OCI-LY7 (cell line): ENCODE measurements at regions not wholly inside any gene's neighbourhood (a gene's known extent, or its start where the extent isn't known, plus 50 kb on each side); places are given as distances from the start of the nearest gene placed in this dataset.

Experiments
- BruUV-seq: library from RNA; stranded (reverse); fragments of 400-500 nt; replicated peaks from 2 replicates; lab custom pipeline; 2021; lab: Mats Ljungman, UMichigan
- CTCF ChIA-PET: fragments of 300-600 bp; sonication (Branson Sonifier 250); formaldehyde crosslinking; loops from one replicate; lab custom pipeline; 2022; ENCODE audit warnings: antibody characterized with exemption; ENCODE audit not compliant: unreplicated experiment; lab: Charles Lee
- POLR2A ChIA-PET: fragments of 300-600 bp; sonication (Branson Sonifier 250); formaldehyde crosslinking; loops from one replicate; lab custom pipeline; 2022; ENCODE audit warnings: antibody characterized with exemption; lab: Charles Lee
- DNase-seq: peaks from one replicate; pipeline ENCODE4 v3.0.0-alpha.2; 2015; ENCODE audit warnings: low spot score
- H2AFZ ChIP-seq: fragments of 200-600 bp; sonication (generic), shearing (Covaris generic); 2 replicates; pipeline ENCODE4 v1.6.1; 2014; ENCODE audit warnings: mild to moderate bottlenecking, antibody characterized with exemption, low read length, moderate library complexity
- H3K27ac ChIP-seq: fragments of 200-600 bp; sonication (generic); 2 replicates; pipeline ENCODE4 v1.5.1; 2014; ENCODE audit warnings: mixed run types, low read depth, mild to moderate bottlenecking, moderate library complexity, low read length, inconsistent platforms; ENCODE audit not compliant: poor library complexity, severe bottlenecking
- H3K36me3 ChIP-seq: fragments of 200-600 bp; sonication (generic); 2 replicates; pipeline ENCODE4 v1.6.1; 2014; ENCODE audit warnings: mild to moderate bottlenecking, antibody characterized with exemption, low read length, moderate library complexity, mixed read lengths; ENCODE audit not compliant: insufficient read depth
- H3K4me1 ChIP-seq: fragments of 200-600 bp; sonication (generic); 2 replicates; pipeline ENCODE4 v1.5.1; 2014; ENCODE audit warnings: mild to moderate bottlenecking, low read length; ENCODE audit not compliant: insufficient read depth, poor library complexity, severe bottlenecking
- H3K4me2 ChIP-seq: fragments of 200-600 bp; sonication (generic); 2 replicates; pipeline ENCODE4 v1.6.1; 2014; ENCODE audit warnings: mild to moderate bottlenecking, low read length
- H3K4me3 ChIP-seq: fragments of 200-600 bp; sonication (generic); 2 replicates; pipeline ENCODE4 v1.5.1; 2014; ENCODE audit warnings: mild to moderate bottlenecking, low read depth, low read length; ENCODE audit not compliant: poor library complexity, severe bottlenecking
- H3K79me2 ChIP-seq: fragments of 200-600 bp; sonication (generic); 2 replicates; pipeline ENCODE4 v1.6.1; 2016; ENCODE audit warnings: low read depth, mild to moderate bottlenecking, low read length, moderate library complexity, mixed read lengths; ENCODE audit not compliant: insufficient read depth
- H3K9me2 ChIP-seq: fragments of 200-600 bp; sonication (generic); 2 replicates; pipeline ENCODE4 v1.6.1; 2016; ENCODE audit warnings: mild to moderate bottlenecking, low read length, mixed read lengths; ENCODE audit not compliant: insufficient read depth
- H3K9me3 ChIP-seq: fragments of 200-600 bp; sonication (generic); 2 replicates; pipeline ENCODE4 v1.6.1; 2014; ENCODE audit warnings: mild to moderate bottlenecking, mixed run types, low read length, mixed read lengths
- H4K20me1 ChIP-seq: fragments of 200-600 bp; sonication (generic); 2 replicates; pipeline ENCODE4 v1.6.1; 2014; ENCODE audit warnings: mild to moderate bottlenecking, antibody characterized with exemption, low read length, moderate library complexity, mixed read lengths; ENCODE audit not compliant: insufficient read depth
- EZH2phosphoT487 ChIP-seq: fragments of 200-600 bp; sonication (generic); IDR thresholded peaks from 2 replicates; pipeline ENCODE4 v1.6.1; 2018; ENCODE audit warnings: low read depth, borderline replicate concordance, mild to moderate bottlenecking, mixed run types, antibody characterized with exemption, low read length, moderate library complexity, mixed read lengths
- intact Hi-C: fragments of 100-400 bp; cut with micrococcal nuclease; formaldehyde crosslinking; loops from one replicate; pipeline ENCODE4 v1.10.0; 2022; ENCODE audit not compliant: unreplicated experiment
- TF ChIP-seq, protein P1 (sequence below): fragments of 200-600 bp; sonication (generic); conservative IDR thresholded peaks from 2 replicates; pipeline ENCODE4 v1.5.1; 2014; ENCODE audit warnings: mild to moderate bottlenecking, antibody characterized with exemption, low read length, moderate library complexity, mixed read lengths

DNA sequence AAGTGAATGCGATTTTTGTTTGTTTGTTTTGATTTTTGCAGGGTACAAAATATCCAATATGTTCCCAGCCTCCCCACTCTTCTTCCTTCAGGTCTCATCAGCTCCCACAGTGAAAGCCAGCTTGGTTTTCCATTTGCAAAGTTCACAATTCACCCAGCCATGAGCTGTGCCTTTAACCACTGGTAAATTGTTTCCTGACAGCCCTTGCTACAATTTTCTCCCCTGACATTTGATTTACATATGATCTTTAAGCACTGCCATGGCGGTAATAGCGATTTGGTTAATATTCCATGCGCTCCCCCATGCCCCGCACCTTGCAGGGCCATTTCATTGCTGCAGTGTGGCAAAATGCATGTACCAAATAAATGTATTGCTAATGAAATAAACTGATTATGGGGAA, 385.9 kb downstream of the MIAT start:
- no peak overlapping the region for H3K4me2 ChIP-seq
- TF ChIP-seq EZH2phosphoT487: no peak
- TF ChIP-seq, protein P1, sequence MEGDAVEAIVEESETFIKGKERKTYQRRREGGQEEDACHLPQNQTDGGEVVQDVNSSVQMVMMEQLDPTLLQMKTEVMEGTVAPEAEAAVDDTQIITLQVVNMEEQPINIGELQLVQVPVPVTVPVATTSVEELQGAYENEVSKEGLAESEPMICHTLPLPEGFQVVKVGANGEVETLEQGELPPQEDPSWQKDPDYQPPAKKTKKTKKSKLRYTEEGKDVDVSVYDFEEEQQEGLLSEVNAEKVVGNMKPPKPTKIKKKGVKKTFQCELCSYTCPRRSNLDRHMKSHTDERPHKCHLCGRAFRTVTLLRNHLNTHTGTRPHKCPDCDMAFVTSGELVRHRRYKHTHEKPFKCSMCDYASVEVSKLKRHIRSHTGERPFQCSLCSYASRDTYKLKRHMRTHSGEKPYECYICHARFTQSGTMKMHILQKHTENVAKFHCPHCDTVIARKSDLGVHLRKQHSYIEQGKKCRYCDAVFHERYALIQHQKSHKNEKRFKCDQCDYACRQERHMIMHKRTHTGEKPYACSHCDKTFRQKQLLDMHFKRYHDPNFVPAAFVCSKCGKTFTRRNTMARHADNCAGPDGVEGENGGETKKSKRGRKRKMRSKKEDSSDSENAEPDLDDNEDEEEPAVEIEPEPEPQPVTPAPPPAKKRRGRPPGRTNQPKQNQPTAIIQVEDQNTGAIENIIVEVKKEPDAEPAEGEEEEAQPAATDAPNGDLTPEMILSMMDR: no peak
- POLR2A ChIA-PET: no interaction called here
- no peak overlapping the region for H3K27ac ChIP-seq
- no peak overlapping the region for H2AFZ ChIP-seq
- no peaks in the 10 kb centered on the region for H3K9me2 ChIP-seq
- no peaks in the 10 kb centered on the region for H3K36me3 ChIP-seq
- H3K4me1 ChIP-seq: no peaks in the 10 kb centered on the region
- no peak overlapping the region for H3K4me3 ChIP-seq
- DNase-seq: no peak
- H4K20me1 ChIP-seq: no peaks in the 10 kb centered on the region
- BruUV-seq: no TSS peak
- CTCF ChIA-PET: no interaction called here
- H3K9me3 ChIP-seq: no peaks in the 10 kb centered on the region
- intact Hi-C loops: no loop called here
- H3K79me2 ChIP-seq: no peaks in the 10 kb centered on the region

DNA sequence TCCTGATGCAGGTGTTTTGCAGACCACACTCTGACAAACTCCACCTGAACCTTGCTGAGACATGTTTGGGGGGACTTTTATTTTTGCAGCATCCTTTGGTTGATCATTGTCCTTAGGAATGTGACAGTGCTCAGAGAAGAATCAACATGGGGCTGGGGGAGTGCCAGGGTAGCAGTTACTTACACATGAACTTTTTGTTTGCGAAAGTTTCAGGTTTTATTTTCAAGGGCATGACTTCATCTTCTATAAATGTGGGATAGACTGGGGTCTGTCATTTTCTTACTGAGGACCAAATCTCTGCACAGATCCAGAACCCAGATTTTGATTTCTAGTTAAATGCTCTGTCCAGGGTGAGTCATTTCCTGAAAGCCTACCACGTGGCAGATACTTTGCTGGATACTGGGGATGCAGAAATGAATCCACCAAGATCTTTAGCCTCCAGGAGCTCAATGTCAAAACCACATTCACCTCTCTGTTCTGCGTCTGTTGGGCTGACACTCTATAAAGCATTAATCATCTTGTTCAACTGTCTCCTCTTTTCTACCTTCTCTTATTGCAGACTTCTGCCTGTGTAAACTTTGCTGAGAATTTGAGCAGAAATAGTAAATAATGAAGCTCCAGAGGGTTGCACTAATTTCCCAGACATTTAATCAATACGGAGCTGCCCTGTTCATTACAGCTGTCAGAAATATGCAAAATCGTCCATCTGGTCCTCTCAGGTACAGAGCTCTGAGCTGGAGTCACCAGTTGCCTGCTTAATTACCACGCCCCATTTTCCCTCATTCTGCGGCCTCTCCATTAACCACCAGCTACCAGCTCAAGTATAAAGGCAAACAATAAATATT, 387.9 kb downstream of the MIAT start:
- Histone ChIP-seq H3K79me2 (no peaks in the 10 kb centered on the region), H2AFZ (no peak overlapping the region), H4K20me1 (no peaks in the 10 kb centered on the region), H3K4me2 (no peak overlapping the region), H3K4me3 (no peak overlapping the region), H3K4me1 (no peaks in the 10 kb centered on the region), H3K27ac (no peak overlapping the region), H3K9me2 (no peaks in the 10 kb centered on the region), H3K9me3 (no peaks in the 10 kb centered on the region), H3K36me3 (no peaks in the 10 kb centered on the region)
- CTCF ChIA-PET: no interaction called here
- intact Hi-C loops: no loop called here
- no TSS peak for BruUV-seq
- POLR2A ChIA-PET: no interaction called here
- no peak for DNase-seq
- TF ChIP-seq EZH2phosphoT487: no peak

DNA sequence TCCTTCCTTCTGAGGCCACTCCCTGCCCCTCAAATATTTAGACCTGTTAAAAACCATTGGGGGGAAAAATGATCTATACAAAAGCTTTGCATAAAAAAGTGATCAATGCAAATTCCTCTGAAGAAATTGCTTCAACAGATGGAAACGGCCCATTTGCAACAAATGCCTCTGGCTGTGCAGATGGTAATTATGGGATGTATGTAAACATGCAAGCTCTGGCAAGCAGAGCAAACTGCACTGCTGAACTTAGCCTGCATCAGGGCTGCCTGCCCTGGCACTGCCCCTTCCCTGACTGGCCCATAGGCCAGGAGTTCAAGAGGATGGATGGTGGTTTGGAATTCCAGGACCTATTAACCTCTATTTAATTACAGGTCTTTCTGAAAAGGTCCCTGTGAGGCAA, 388.7 kb downstream of the MIAT start:
- Histone ChIP-seq H3K36me3 (no peaks in the 10 kb centered on the region), H3K4me3 (no peak overlapping the region), H3K4me1 (no peaks in the 10 kb centered on the region), H4K20me1 (no peaks in the 10 kb centered on the region), H3K9me2 (no peaks in the 10 kb centered on the region), H3K9me3 (no peaks in the 10 kb centered on the region), H3K79me2 (no peaks in the 10 kb centered on the region), H2AFZ (no peak overlapping the region), H3K27ac (no peak overlapping the region), H3K4me2 (no peak overlapping the region)
- intact Hi-C loops: no loop called here
- no TSS peak for BruUV-seq
- ChIA-PET POLR2A (no interaction called here), CTCF (no interaction called here)
- no peak for DNase-seq
- no peak for TF ChIP-seq EZH2phosphoT487
- TF ChIP-seq, protein P1: no peak
